ENCODE measurements at regions not wholly inside any gene's neighbourhood (a gene's known extent, or its start where the extent isn't known, plus 50 kb on each side); places are given as distances from the start of the nearest gene placed in this dataset.

DNA sequence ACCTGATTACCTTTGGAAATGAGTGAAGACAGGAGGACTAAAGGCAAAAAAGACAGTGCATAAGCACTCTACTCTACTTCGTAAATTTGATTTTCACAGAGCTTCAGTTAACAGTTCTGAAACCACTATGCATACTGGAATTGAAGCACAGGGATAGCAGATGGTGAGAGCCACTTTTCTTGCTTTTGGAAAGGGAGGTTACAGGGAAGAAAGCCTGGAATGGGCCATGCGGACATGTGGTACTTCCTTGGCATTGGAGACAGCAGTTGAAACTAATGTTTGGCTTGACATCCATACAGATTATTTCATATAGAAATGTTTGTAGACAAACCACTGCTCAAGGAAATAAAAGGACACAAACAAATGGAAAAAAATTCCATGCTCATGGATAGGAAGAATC lies 585.6 kb upstream of the RAB6C start:
- TF ChIP-seq, protein P1, sequence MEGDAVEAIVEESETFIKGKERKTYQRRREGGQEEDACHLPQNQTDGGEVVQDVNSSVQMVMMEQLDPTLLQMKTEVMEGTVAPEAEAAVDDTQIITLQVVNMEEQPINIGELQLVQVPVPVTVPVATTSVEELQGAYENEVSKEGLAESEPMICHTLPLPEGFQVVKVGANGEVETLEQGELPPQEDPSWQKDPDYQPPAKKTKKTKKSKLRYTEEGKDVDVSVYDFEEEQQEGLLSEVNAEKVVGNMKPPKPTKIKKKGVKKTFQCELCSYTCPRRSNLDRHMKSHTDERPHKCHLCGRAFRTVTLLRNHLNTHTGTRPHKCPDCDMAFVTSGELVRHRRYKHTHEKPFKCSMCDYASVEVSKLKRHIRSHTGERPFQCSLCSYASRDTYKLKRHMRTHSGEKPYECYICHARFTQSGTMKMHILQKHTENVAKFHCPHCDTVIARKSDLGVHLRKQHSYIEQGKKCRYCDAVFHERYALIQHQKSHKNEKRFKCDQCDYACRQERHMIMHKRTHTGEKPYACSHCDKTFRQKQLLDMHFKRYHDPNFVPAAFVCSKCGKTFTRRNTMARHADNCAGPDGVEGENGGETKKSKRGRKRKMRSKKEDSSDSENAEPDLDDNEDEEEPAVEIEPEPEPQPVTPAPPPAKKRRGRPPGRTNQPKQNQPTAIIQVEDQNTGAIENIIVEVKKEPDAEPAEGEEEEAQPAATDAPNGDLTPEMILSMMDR (IDR thresholded peaks at IDR 0.05; ENCODE audit: low read depth, low read length, poor library complexity, severe bottlenecking), result no peak
- TF ChIP-seq EZH2phosphoT487 (IDR thresholded peaks at IDR 0.05; ENCODE audit: borderline replicate concordance, low read length), result no peak

All from DOHH2 (cell line).